ENCODE measurements at regions not wholly inside any gene's neighbourhood (a gene's known extent, or its start where the extent isn't known, plus 50 kb on each side); places are given as distances from the start of the nearest gene placed in this dataset.

GRCh38 chr5:158599157-158599556 is 500.6 kb downstream of the EBF1 start:
- no peak for TF ChIP-seq CTCF (IDR thresholded peaks at IDR 0.05; ENCODE audit: insufficient read depth, low read length, poor library complexity, severe bottlenecking)
- no peak for DNase-seq (ENCODE audit: extremely low read depth, insufficient read length)
- H3K27me3 ChIP-seq (replicated peaks; ENCODE audit: control insufficient read depth, insufficient read depth, low read length): no peaks in the 10 kb centered on the region
- H3K4me3 ChIP-seq (replicated peaks; ENCODE audit: low read depth, low read length): no peak overlapping the region
- H3K36me3 ChIP-seq (ENCODE audit: control insufficient read depth, insufficient read depth, low read length): no peaks in the 10 kb centered on the region

- no peak for DNase-seq (ENCODE audit: extremely low read depth, insufficient read length)
- Histone ChIP-seq H3K36me3 (ENCODE audit: control insufficient read depth, insufficient read depth, low read length) (no peaks in the 10 kb centered on the region), H3K4me3 (replicated peaks; ENCODE audit: low read depth, low read length) (no peak overlapping the region), H3K27me3 (replicated peaks; ENCODE audit: control insufficient read depth, insufficient read depth, low read length) (no peaks in the 10 kb centered on the region; the same call in 1 of the 2 replicates)
- TF ChIP-seq CTCF (IDR thresholded peaks at IDR 0.05; ENCODE audit: insufficient read depth, low read length, poor library complexity, severe bottlenecking): no peak
These were observed 505.0 kb downstream of the EBF1 start for GRCh38 chr5:158594595-158595242.

- H3K36me3 ChIP-seq (ENCODE audit: control insufficient read depth, insufficient read depth, low read length): no peaks in the 10 kb centered on the region
- no peaks in the 10 kb centered on the region; the same call in 1 of the 2 replicates for H3K27me3 ChIP-seq (replicated peaks; ENCODE audit: control insufficient read depth, insufficient read depth, low read length)
- no peak overlapping the region for H3K4me3 ChIP-seq (replicated peaks; ENCODE audit: low read depth, low read length)
- no peak for DNase-seq (ENCODE audit: extremely low read depth, insufficient read length)
- no peak for TF ChIP-seq CTCF (IDR thresholded peaks at IDR 0.05; ENCODE audit: insufficient read depth, low read length, poor library complexity, severe bottlenecking)
These were observed 505.8 kb downstream of the EBF1 start for GRCh38 chr5:158593925-158594324.

DNA sequence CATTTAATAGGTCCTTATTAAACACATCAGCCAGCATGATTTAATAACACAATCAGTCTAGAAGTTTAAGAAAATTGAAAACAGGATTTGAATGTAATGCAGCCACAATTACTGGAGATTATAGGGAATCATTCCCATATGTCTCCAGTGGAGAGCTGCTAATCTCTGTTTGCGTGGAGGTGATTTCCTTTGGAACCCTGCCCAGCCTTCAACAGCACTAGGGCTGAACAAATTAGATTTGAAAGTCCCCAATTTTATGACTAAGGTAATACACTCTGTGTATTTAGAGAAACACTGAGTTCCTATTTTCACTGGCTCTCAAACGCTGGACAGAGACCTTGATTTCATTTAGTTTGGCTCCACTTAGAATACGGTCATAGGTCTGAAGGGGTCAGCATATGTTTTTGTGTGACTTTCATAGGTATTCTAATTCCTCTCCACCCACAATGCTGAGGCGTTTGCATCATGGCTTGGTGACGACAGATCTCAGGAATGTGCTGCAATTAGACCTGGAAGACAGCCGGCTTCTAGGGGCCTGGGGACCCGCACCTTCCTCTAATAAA is 508.3 kb downstream of the EBF1 start:
- Histone ChIP-seq H3K27me3 (replicated peaks; ENCODE audit: control insufficient read depth, insufficient read depth, low read length) (no peaks in the 10 kb centered on the region; the same call in 1 of the 2 replicates), H3K4me3 (replicated peaks; ENCODE audit: low read depth, low read length) (no peak overlapping the region), H3K36me3 (ENCODE audit: control insufficient read depth, insufficient read depth, low read length) (no peaks in the 10 kb centered on the region)
- DNase-seq (ENCODE audit: extremely low read depth, insufficient read length): no peak
- TF ChIP-seq CTCF (IDR thresholded peaks at IDR 0.05; ENCODE audit: insufficient read depth, low read length, poor library complexity, severe bottlenecking): no peak

DNA sequence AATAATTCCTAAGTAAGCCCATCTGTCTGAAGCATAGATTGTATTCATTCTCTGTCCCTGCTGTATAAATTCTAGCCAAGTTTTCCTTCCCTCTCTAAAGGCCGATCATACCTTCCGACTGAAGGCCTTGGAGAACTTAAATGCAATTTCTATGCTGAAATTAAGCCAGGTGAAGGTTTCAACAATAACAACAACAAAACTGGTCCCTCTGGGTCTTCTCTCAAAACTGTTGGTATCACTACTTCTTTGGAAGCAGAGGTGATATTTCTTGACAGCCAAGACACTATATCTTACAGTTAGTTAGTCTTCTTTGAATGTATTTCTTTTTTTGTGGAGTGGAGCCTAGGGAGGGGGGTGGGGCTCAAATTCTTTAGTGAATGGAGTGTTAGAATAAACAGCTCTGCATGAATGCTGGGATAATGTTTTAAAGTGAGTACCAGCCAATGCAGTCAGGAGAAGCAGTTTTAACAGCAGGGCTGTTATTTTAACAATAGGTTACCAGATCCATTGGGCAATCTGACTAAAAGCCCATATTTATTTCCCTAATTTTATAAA is 508.9 kb downstream of the EBF1 start:
- DNase-seq (ENCODE audit: extremely low read depth, insufficient read length): no peak
- Histone ChIP-seq H3K4me3 (replicated peaks; ENCODE audit: low read depth, low read length) (no peak overlapping the region), H3K36me3 (ENCODE audit: control insufficient read depth, insufficient read depth, low read length) (no peaks in the 10 kb centered on the region), H3K27me3 (replicated peaks; ENCODE audit: control insufficient read depth, insufficient read depth, low read length) (no peaks in the 10 kb centered on the region; the same call in 1 of the 2 replicates)
- no peak for TF ChIP-seq CTCF (IDR thresholded peaks at IDR 0.05; ENCODE audit: insufficient read depth, low read length, poor library complexity, severe bottlenecking)

Measured in GM06990 (cell line).